NCI-H2171 treated with DMSO at 0.1 percent for 48 hours (cell line): ENCODE measurements at regions not wholly inside any gene's neighbourhood (a gene's known extent, or its start where the extent isn't known, plus 50 kb on each side); places are given as distances from the start of the nearest gene placed in this dataset.
"Not testable (repeated sequence)": the region's sequence is repeated elsewhere in the genome, so short reads cannot be mapped to it uniquely, and the experiment has no call there.

Source experiments
- DNase-seq: peaks from one replicate; lab custom pipeline; 2025; lab: John Stamatoyannopoulos, UW

- no peak for DNase-seq
These were observed 143.5 kb upstream of the GK2 start for GRCh38 chr4:79551555-79551954.

DNA sequence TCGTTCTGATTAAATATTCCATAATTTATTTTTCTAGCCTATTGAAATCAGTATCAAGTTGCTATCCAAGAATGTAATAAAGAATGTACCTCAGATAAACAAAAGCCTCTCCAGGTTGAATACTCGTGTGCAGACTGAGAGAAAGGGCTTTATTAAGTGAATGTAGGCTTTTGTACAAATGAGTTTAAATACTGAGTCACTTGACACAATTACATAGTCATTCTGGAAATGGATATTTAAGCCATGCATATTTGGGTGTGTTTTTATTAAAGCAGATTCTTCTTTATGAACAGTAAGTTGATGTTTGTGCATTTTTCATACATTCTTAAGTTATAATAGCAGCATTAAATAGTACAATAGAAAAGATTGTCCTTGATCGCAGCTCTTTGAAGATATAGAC is 139.8 kb upstream of the GK2 start:
- DNase-seq, result no peak

DNA sequence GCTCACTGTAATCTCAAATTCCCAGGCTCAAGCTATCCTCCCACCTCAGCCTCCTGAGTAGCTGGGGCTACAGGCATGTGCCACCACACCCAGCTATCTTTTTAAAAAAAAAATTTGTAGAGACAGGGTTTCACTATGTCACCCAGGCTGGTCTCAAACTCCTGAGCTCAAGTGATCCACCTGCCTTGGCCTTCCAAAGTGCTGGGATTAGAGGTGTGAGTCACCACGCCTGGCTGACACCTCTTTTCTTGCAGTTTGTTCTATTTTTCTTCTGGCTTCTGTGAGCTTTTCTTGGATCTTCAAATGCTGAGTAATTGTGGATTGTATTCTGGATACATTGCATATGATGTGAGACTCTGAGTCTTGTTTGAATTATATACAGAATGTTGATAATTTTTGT is 137.3 kb upstream of the GK2 start:
- DNase-seq, result not testable (repeated sequence)

DNA sequence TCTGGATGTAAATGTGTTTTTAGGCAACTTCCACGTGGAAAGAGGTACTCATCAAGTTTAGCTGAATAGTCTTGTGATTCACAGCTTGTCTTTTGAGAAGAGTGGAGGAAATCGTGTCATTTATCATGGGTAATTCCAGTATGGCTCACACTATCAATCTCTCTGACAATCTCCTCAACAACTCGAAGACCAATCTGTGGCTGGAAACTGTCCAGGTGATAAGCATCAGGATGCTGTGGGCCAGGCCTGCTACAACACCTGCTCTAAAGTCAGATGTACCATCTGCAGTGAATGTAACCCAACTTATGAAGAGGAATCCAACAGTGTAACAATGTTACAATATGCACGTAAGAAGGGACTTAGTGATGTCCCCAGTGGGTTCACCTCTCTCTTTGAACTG is 132.1 kb upstream of the GK2 start:
- DNase-seq, result peak; percentile 75

GRCh38 chr4:79535516-79535915 is 127.5 kb upstream of the GK2 start:
- no peak for DNase-seq

- no peak for DNase-seq
These were observed 120.2 kb upstream of the GK2 start for GRCh38 chr4:79528241-79528706.

- peak; percentile 20 for DNase-seq
These were observed 118.9 kb upstream of the GK2 start for GRCh38 chr4:79526641-79527565.

DNA sequence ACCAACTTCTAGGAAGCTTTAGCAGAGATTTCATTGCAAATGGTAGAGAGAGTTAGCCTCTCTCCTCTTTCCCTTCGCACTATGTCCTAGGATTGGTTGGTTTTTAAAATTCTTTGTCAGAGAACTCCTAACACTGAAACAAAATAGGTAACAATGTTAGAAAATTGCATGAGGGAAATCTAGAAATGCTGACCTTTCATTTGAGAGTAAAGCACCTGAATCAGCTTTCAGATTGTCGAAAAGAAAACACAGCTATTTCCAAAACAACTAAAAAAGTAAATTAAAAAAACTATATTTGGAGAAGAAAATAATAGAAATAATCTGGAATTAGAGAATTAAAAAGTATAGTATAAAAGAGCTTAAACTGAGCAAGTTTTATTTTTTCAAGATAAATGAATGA is 108.1 kb upstream of the GK2 start:
- no peak for DNase-seq

DNA sequence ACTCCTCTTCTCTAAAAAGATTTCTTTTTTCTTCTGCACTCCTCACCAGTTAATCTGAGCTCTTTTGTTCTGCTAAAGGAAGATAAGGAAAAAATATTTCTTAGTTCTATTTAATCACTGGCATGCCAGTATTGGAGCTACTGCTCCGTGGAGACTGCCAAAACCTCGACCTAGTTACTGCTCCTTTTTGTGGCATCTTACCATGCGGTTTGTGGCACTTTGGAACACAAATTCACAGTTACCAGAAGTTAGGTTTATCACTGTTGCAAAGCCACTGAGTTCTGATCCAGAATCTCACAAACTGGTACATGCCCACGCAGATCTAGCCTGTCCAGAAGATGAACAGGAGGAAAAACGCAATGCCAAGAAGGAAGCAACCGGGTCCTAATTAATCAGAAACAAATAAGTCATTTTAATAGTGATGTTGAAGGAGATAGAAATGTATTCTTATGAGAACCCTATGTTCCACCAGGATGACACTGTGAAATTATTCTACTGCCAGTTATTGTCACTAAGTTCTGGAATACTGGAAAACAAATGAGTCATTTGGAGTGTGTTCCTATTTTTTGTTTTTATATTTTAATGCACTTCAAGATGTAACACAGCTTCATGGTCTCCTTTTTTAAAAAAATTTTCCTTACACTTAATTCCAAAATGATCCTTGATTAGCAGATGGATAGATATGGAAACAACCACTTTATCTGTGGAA is 106.7 kb upstream of the GK2 start:
- no peak for DNase-seq

DNA sequence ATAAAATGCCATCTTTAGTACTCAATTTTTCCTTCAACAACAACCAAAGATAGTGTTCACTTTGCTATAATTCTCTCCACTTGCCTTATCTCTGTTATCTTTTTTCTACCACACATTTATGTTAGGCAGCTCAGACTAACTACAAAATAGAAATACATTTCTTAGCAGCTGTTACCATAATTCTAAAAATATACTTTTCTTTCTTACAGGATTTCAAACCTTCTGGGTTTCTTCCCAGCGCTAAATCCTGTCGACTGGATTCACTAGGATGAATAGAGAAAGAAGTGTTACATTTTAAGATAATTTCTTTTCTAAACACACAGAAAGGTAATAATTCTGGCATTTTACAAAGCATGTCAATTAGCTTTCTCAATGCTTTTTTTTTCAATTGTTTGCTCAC is 105.5 kb upstream of the GK2 start:
- no peak for DNase-seq

- no peak for DNase-seq
These were observed 104.3 kb upstream of the GK2 start for GRCh38 chr4:79512363-79512762.

- no peak for DNase-seq
These were observed 94.1 kb upstream of the GK2 start for GRCh38 chr4:79502081-79502480.

GRCh38 chr4:79498282-79498681 is 90.3 kb upstream of the GK2 start:
- DNase-seq, result no peak

DNA sequence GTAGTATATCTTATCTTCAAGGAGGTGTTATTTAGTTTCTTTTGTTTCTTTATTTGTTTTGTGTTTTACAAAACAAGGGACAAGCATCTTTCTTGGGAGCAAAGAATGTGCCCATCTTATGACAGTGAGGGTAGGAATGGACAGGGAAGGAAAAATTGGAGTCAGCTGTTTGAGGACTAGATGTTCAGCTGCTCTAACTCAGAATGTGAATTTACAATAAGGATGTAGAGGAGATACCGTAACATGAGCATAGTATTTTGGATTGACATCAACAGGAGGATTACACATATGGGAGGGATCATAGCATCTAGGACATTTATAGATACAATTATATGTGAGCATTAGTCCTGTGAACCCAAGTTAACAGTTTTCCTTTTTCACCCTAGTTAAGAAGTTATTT is 89.0 kb upstream of the GK2 start:
- DNase-seq, result no peak

GRCh38 chr4:79495447-79495846 is 87.4 kb upstream of the GK2 start:
- DNase-seq, result no peak

- DNase-seq, result no peak
These were observed 84.1 kb upstream of the GK2 start for GRCh38 chr4:79492148-79492547.

DNA sequence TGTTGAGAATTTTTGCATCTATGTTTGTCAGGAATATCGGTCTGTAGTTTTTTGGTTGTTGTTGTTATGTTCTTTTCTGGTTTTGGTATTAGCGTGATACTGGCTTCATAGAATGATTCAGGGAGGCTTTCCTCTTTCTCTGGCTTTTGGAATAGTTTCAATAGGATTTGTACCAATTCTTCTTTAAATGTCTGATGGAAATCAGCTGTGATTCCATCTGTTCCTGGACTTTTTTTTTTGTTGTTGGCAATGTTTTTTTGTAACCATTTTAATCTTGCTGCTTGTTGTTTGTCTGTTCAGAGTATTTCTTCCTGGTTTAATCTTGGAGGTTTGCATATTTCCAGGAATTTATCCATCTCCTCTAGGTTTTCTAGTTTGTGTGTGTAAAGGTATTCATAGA is 81.5 kb upstream of the GK2 start:
- no peak for DNase-seq

DNA sequence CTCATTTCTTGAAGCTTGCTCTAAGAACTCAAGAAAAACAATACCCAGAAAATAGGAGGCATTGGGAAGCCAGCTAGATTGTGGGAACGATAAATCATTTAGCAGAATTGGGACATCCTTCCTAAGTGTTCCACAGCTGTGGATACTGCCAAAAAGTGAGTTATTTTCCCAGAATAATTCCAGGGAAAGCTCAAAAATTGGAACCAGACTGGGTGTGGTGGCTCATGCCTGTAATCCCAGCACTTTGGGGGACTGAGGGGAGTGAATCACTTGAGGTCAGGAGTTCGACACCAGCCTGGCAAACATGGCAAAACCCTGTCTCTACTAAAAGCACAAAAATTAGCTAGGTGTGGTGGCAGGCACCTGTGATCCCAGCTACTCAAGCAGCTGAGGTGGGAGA is 68.2 kb upstream of the GK2 start:
- DNase-seq, result no peak

DNA sequence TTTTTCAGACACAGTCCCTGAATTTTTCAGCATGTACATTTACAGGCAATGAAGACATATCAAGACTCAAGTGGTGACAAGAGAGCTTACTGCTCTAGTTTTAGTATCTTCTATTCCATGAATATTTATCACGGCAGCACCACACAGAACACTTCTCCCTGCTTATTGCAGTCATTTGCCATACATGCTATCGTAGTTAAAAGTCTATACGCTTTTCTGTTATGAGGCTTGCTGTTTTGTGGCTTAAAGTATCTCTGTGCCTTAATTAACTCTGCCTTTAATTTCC is 65.4 kb upstream of the GK2 start:
- no peak for DNase-seq

DNA sequence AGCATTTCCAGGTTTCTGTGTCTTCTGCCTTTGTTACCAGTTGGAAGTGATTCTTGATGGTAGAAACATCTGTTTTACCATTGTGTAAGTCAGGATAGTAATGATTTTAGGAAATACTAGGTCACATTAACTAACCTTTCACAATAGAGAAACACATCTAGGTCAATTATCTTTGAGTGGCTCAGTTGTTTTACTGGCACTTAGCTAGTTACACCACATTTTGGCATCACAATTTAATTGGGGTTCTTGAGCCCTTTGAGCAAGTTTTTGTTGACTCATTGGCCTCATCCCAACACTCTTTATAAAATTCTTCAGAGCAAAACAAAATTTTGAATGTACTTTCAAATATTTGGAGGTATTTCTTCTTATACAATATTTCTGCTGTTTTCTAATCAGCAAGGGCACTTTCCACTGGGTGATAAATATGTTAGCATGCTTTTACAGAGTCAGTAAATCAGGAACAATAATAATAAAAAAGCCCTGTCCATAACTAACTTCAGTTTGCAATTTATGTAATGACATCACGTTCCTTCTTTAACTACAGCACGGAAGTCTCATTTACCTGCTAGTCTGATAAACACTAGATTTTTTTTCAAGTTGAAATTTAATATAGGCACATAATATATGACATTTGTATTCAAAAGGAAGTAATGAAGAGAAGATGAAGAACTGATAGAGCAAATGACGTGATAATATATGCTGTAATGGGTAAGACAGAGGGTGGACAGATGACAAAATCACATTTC is 64.8 kb upstream of the GK2 start:
- DNase-seq, result no peak

GRCh38 chr4:79472036-79472435 is 64.0 kb upstream of the GK2 start:
- no peak for DNase-seq

- DNase-seq, result no peak
These were observed 63.3 kb upstream of the GK2 start for GRCh38 chr4:79471309-79471708.
